GM12875 (cell line): ENCODE measurements at regions not wholly inside any gene's neighbourhood (a gene's known extent, or its start where the extent isn't known, plus 50 kb on each side); places are given as distances from the start of the nearest gene placed in this dataset.
"Not testable (repeated sequence)": the region's sequence is repeated elsewhere in the genome, so short reads cannot be mapped to it uniquely, and the experiment has no call there.

Experiments used
- H3K4me3 ChIP-seq: one replicate; pipeline ENCODE4 v1.5.1; 2011; ENCODE audit warnings: low read depth, low read length, control low read depth
- CTCF ChIP-seq: IDR thresholded peaks from 2 replicates; pipeline ENCODE4 v1.5.1; 2011; ENCODE audit warnings: low read depth, mild to moderate bottlenecking, control low read depth, inconsistent platforms, low read length, moderate library complexity, borderline replicate concordance; ENCODE audit not compliant: insufficient read depth

- TF ChIP-seq CTCF: no peak
- no peak overlapping the region for H3K4me3 ChIP-seq
Measured at GRCh38 chr1:157439302-157439954, 112.9 kb downstream of the FCRL5 start.

- no peak overlapping the region for H3K4me3 ChIP-seq
- no peak for TF ChIP-seq CTCF
Measured at GRCh38 chr1:157438613-157439012, 113.7 kb downstream of the FCRL5 start.

- no peak for TF ChIP-seq CTCF
- no peak overlapping the region for H3K4me3 ChIP-seq
Measured at GRCh38 chr1:157438146-157438545, 114.2 kb downstream of the FCRL5 start.

GRCh38 chr1:157437296-157437695 lies 115.0 kb downstream of the FCRL5 start:
- H3K4me3 ChIP-seq: no peak overlapping the region
- no peak for TF ChIP-seq CTCF

GRCh38 chr1:157431751-157432150 lies 120.6 kb downstream of the FCRL5 start:
- TF ChIP-seq CTCF: no peak
- H3K4me3 ChIP-seq: no peak overlapping the region

- no peak for TF ChIP-seq CTCF
- no peak overlapping the region for H3K4me3 ChIP-seq
Measured at GRCh38 chr1:157429601-157430240, 122.6 kb downstream of the FCRL5 start.

GRCh38 chr1:157423764-157424163 lies 128.6 kb downstream of the FCRL5 start:
- H3K4me3 ChIP-seq: not testable (repeated sequence)
